H1 (cell line): ENCODE measurements at regions not wholly inside any gene's neighbourhood (a gene's known extent, or its start where the extent isn't known, plus 50 kb on each side); places are given as distances from the start of the nearest gene placed in this dataset.

Source experiments
- CTCF ChIA-PET: fragments of 300-600 bp; sonication (Branson Sonifier 250); formaldehyde crosslinking; loops from one replicate; lab custom pipeline; 2021; ENCODE audit not compliant: partially characterized antibody; lab: Charles Lee
- POLR2A ChIA-PET: fragments of 300-600 bp; sonication (Branson Sonifier 250); formaldehyde crosslinking; loops from one replicate; lab custom pipeline; 2021; ENCODE audit warnings: inconsistent platforms; ENCODE audit not compliant: partially characterized antibody; lab: Charles Lee
- DNase-seq, 2 experiments: peaks; one replicate each; pipeline versions ENCODE4 v3.0.0 to v3.0.0-alpha.2; 2010 to 2022; ENCODE audit warnings: low spot score in 2 of 2, low read depth in 1 of 2, mixed read lengths in 1 of 2
- FAIRE-seq: peaks from 2 replicates; lab custom pipeline; 2011; peaks lifted over from hg19 to GRCh38; lab: Jason Lieb, UNC
- H2AFZ ChIP-seq: 2 replicates; pipeline ENCODE4 v1.8.1; 2012; ENCODE audit warnings: low read length, inconsistent platforms
- H2AK5ac ChIP-seq: 2 replicates; pipeline ENCODE4 v1.6.1; 2013; ENCODE audit warnings: low read depth, low read length
- H2BK120ac ChIP-seq: replicated peaks from 2 replicates; pipeline ENCODE3; 2013; ENCODE audit warnings: low read depth, low read length, inconsistent platforms
- H2BK12ac ChIP-seq: 2 replicates; pipeline ENCODE4 v1.6.1; 2013; ENCODE audit warnings: low read depth, low read length
- H2BK15ac ChIP-seq: 2 replicates; pipeline ENCODE4 v1.6.1; 2013; ENCODE audit warnings: low read length
- H2BK20ac ChIP-seq: 2 replicates; pipeline ENCODE4 v1.6.1; 2013; ENCODE audit warnings: low read length
- H2BK5ac ChIP-seq: 2 replicates; pipeline ENCODE4 v1.6.1; 2013; ENCODE audit warnings: low read depth, low read length
- H3K14ac ChIP-seq: 2 replicates; pipeline ENCODE4 v1.6.1; 2013; ENCODE audit warnings: inconsistent platforms; ENCODE audit not compliant: insufficient read length
- H3K18ac ChIP-seq: 2 replicates; pipeline ENCODE4 v1.6.1; 2013; ENCODE audit warnings: low read length; ENCODE audit errors: extremely low read depth
- H3K23ac ChIP-seq: 2 replicates; pipeline ENCODE4 v1.6.1; 2013; ENCODE audit warnings: inconsistent platforms; ENCODE audit not compliant: insufficient read length
- H3K23me2 ChIP-seq: 2 replicates; pipeline ENCODE4 v1.6.1; 2013; ENCODE audit warnings: low read depth, low read length
- H3K27ac ChIP-seq: 2 replicates; pipeline ENCODE4 v1.6.1; 2011; ENCODE audit warnings: low read depth, low read length, inconsistent platforms
- H3K27me3 ChIP-seq, 4 experiments: replicated peaks in 1 of 4; 1 replicate in 1 of 4; 2 replicates in 3 of 4; pipeline versions ENCODE4 v1.6.1 to v1.8.1; 2011 to 2013; ENCODE audit warnings: low read length in 3 of 4, mild to moderate bottlenecking in 3 of 4, inconsistent platforms in 2 of 4, mixed read lengths in 2 of 4, moderate library complexity in 1 of 4; ENCODE audit not compliant: control insufficient read depth in 3 of 4, insufficient read depth in 3 of 4; ENCODE audit errors: extremely low read depth in 1 of 4
- H3K36me3 ChIP-seq, 4 experiments: 2 replicates each; pipeline versions ENCODE4 v1.6.1 to v1.8.1; 2011 to 2013; ENCODE audit warnings: mild to moderate bottlenecking in 4 of 4, low read length in 3 of 4, moderate library complexity in 2 of 4, control low read depth in 1 of 4, inconsistent platforms in 1 of 4; ENCODE audit not compliant: insufficient read depth in 4 of 4, control insufficient read depth in 2 of 4
- H3K4ac ChIP-seq: replicated peaks from 2 replicates; pipeline ENCODE3; 2013; ENCODE audit warnings: low read length, low read depth, mixed read lengths, inconsistent platforms; ENCODE audit not compliant: insufficient read length
- H3K4me1 ChIP-seq, 4 experiments: replicated peaks in 1 of 4; 1 replicate in 1 of 4; 2 replicates in 3 of 4; pipeline versions ENCODE4 v1.6.1 to v1.8.1; 2011 to 2013; ENCODE audit warnings: low read length in 3 of 4, inconsistent platforms in 2 of 4, mixed read lengths in 1 of 4; ENCODE audit not compliant: insufficient read depth in 4 of 4, control insufficient read depth in 3 of 4
- H3K4me2 ChIP-seq, 2 experiments: 2 replicates each; pipeline versions ENCODE4 v1.6.1 to v1.8.1; 2011 to 2013; ENCODE audit warnings: low read depth in 2 of 2, low read length in 2 of 2, control low read depth in 1 of 2, inconsistent platforms in 1 of 2, mild to moderate bottlenecking in 1 of 2; ENCODE audit not compliant: insufficient read depth in 1 of 2
- H3K4me3 ChIP-seq, 4 experiments: fragments of 200-600, 300-600 bp in 1 of 4; sonication (generic), shearing (Covaris generic), sonication (Bioruptor Twin) in 1 of 4; 2 replicates each; pipeline versions ENCODE4 v1.5.1 to v1.8.1; 2011 to 2016; ENCODE audit warnings: low read length in 4 of 4, low read depth in 3 of 4, control low read depth in 2 of 4, inconsistent platforms in 2 of 4, mild to moderate bottlenecking in 2 of 4, mixed read lengths in 1 of 4, moderate library complexity in 1 of 4; ENCODE audit not compliant: insufficient read depth in 2 of 4; ENCODE audit errors: extremely low read depth in 1 of 4
- H3K56ac ChIP-seq: replicated peaks from 2 replicates; pipeline ENCODE3; 2013; ENCODE audit warnings: low read depth, mild to moderate bottlenecking, mixed read lengths, low read length, inconsistent platforms; ENCODE audit not compliant: insufficient read length
- H3K79me1 ChIP-seq: 2 replicates; pipeline ENCODE4 v1.6.1; 2013; ENCODE audit warnings: low read depth, low read length, control low read depth
- H3K79me2 ChIP-seq, 2 experiments: 2 replicates each; pipeline versions ENCODE4 v1.6.1 to v1.8.1; 2012 to 2013; ENCODE audit warnings: low read length in 2 of 2, mild to moderate bottlenecking in 2 of 2, inconsistent platforms in 1 of 2; ENCODE audit not compliant: insufficient read depth in 2 of 2, control insufficient read depth in 1 of 2
- H3K9ac ChIP-seq, 4 experiments: replicated peaks in 1 of 4; 1 replicate in 1 of 4; 2 replicates in 3 of 4; pipeline versions ENCODE4 v1.6.1 to v1.8.1; 2011 to 2013; ENCODE audit warnings: low read depth in 3 of 4, low read length in 3 of 4, control low read depth in 2 of 4, mild to moderate bottlenecking in 2 of 4, moderate library complexity in 2 of 4, inconsistent platforms in 1 of 4; ENCODE audit errors: extremely low read depth in 1 of 4
- H3K9me3 ChIP-seq, 2 experiments: 2 replicates each; pipeline versions ENCODE4 v1.6.1 to v1.8.1; 2012 to 2013; ENCODE audit warnings: mild to moderate bottlenecking in 2 of 2, moderate library complexity in 2 of 2, control low read depth in 1 of 2, inconsistent platforms in 1 of 2, low read depth in 1 of 2, low read length in 1 of 2, mixed read lengths in 1 of 2; ENCODE audit not compliant: insufficient read depth in 2 of 2
- H4K20me1 ChIP-seq, 2 experiments: replicated peaks in 1 of 2; 2 replicates each; pipeline versions ENCODE3 to v1.8.1; 2011 to 2013; ENCODE audit warnings: inconsistent platforms in 2 of 2, low read length in 2 of 2, mild to moderate bottlenecking in 1 of 2; ENCODE audit not compliant: insufficient read depth in 2 of 2, control insufficient read depth in 1 of 2
- H4K5ac ChIP-seq: 2 replicates; pipeline ENCODE4 v1.6.1; 2013; ENCODE audit warnings: low read length, low read depth, mixed read lengths, inconsistent platforms; ENCODE audit not compliant: insufficient read length
- H4K8ac ChIP-seq: 2 replicates; pipeline ENCODE4 v1.8.0; 2013; ENCODE audit warnings: mild to moderate bottlenecking, moderate library complexity, low read length, inconsistent platforms; ENCODE audit not compliant: insufficient read depth; ENCODE audit errors: extremely low read depth
- H4K91ac ChIP-seq: replicated peaks from 2 replicates; pipeline ENCODE3; 2013; ENCODE audit warnings: low read length, mixed read lengths, inconsistent platforms; ENCODE audit not compliant: insufficient read length
- ASH2L ChIP-seq: fragments of 200-600, 300-600 bp; sonication (generic); IDR thresholded peaks from one replicate; pipeline ENCODE4 v1.7.1; 2017; ENCODE audit warnings: low read length
- CBX5 ChIP-seq: fragments of 300-800, 300-1000 bp; sonication (generic); IDR thresholded peaks from 2 replicates; pipeline ENCODE4 v1.7.1; 2016; ENCODE audit warnings: antibody characterized with exemption, low read length, low read depth
- KDM1A ChIP-seq: fragments of 200-600, 300-600 bp; sonication (generic); IDR thresholded peaks from 2 replicates; pipeline ENCODE4 v1.7.1; 2016; ENCODE audit warnings: mild to moderate bottlenecking, low read length, borderline replicate concordance
- RFX5 ChIP-seq: IDR thresholded peaks from 2 replicates; pipeline ENCODE4 v1.6.1; 2011; ENCODE audit warnings: low read depth, low read length, improper control_type of control experiment, borderline replicate concordance
- RNF2 ChIP-seq: fragments of 200-900, 300-1000 bp; sonication (generic); IDR thresholded peaks from 2 replicates; pipeline ENCODE4 v1.7.1; 2016; ENCODE audit warnings: borderline replicate concordance, low read depth, mild to moderate bottlenecking, antibody characterized with exemption, low read length; ENCODE audit not compliant: poor library complexity, severe bottlenecking; ENCODE audit errors: missing control alignments
- YY1 ChIP-seq: IDR thresholded peaks from 2 replicates; pipeline ENCODE4 v1.6.1; 2011; ENCODE audit warnings: low read depth, mild to moderate bottlenecking, low read length
- WGBS, 2 experiments: shearing (Covaris generic) in 1 of 2; methylation state at CpG; one replicate each; pipeline versions ENCODE4 v1.1.6 to v1.1.7; 2013 to 2015; ENCODE audit warnings: low lambda C conversion rate in 2 of 2, mixed read lengths in 2 of 2, inconsistent platforms in 1 of 2, low coverage in 1 of 2, missing lambda C conversion rate in 1 of 2; ENCODE audit not compliant: insufficient replicate concordance in 2 of 2, insufficient coverage in 1 of 2, insufficient read length in 1 of 2; ENCODE audit errors: extremely low coverage in 1 of 2, missing lambda C conversion rate in 1 of 2; 5-methylcytosine and 5-hydroxymethylcytosine counted together

DNA sequence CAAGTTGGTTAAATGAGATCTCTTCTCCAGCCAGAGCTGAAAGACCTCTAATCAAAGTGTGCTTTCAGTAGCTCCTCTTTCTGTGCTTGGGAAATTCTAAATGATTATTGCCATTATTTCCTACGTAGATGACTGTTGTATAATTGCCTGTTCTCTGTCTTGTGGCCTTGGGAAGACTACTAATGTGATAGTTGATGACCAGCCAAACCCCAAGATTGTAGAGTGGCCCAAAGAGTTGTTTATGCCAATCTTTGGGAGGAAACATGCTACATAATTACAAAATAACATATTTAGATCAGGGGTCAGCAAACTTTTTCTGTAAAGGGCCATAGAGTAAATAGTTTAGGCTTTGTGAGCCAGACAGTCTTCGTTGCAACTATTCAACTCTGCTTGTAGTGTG lies 135.1 kb upstream of the DIO2 start:
- Histone ChIP-seq H3K36me3 (no peaks in the 10 kb centered on the region), H3K23ac (no peak overlapping the region), H2BK120ac (no peak overlapping the region), H3K4me3 (no peak overlapping the region), H3K4ac (no peak overlapping the region), H2AFZ (no peak overlapping the region), H2BK15ac (no peak overlapping the region), H4K91ac (no peak overlapping the region), H3K4me1 (no peaks in the 10 kb centered on the region), H3K79me1 (no peaks in the 10 kb centered on the region), H3K14ac (no peak overlapping the region), H2BK20ac (no peak overlapping the region), H4K5ac (no peak overlapping the region), H3K23me2 (no peaks in the 10 kb centered on the region), H2BK5ac (no peak overlapping the region), H3K56ac (no peak overlapping the region), H4K8ac (no peak overlapping the region), H3K79me2 (no peaks in the 10 kb centered on the region), H3K18ac (no peak overlapping the region), H2BK12ac (no peak overlapping the region), H3K27ac (no peak overlapping the region), H3K27me3 (no peaks in the 10 kb centered on the region), H3K9me3 (no peaks in the 10 kb centered on the region), H3K9ac (no peak overlapping the region), H4K20me1 (no peaks in the 10 kb centered on the region), H2AK5ac (no peak overlapping the region), H3K4me2 (no peak overlapping the region)
- CTCF ChIA-PET, result interaction anchor here (0.8 to 3.4 kb wide), 6 partner anchors 10 to 290 kb away, joined by 3 to 23 read pairs (median 4); no protein-coding TSS in a partner anchor
- FAIRE-seq, result no peak
- WGBS, 2 experiments, result 80% methylated on average over 2 of the region's 2 CpGs; no CpG with 5 or more reads in 1 of the 2 experiments
- POLR2A ChIA-PET, result no interaction called here
- no peak for DNase-seq
- TF ChIP-seq KDM1A, result no peak
- no peak for TF ChIP-seq RNF2
- no peak for TF ChIP-seq RFX5
- no peak for TF ChIP-seq YY1
- no peak for TF ChIP-seq ASH2L
- TF ChIP-seq CBX5, result no peak
